GM12874 (cell line): ENCODE measurements at regions not wholly inside any gene's neighbourhood (a gene's known extent, or its start where the extent isn't known, plus 50 kb on each side); places are given as distances from the start of the nearest gene placed in this dataset.

ENCODE experiments used
- CTCF ChIP-seq: IDR thresholded peaks from 2 replicates; pipeline ENCODE4 v1.5.1; 2011; ENCODE audit warnings: low read depth, mild to moderate bottlenecking, control low read depth, low read length, moderate library complexity; ENCODE audit not compliant: insufficient read depth

GRCh38 chr10:4074545-4075407 lies 289.8 kb upstream of the KLF6 start:
- TF ChIP-seq CTCF, result no peak

GRCh38 chr10:4073912-4074311 lies 288.9 kb upstream of the KLF6 start:
- TF ChIP-seq CTCF, result no peak

GRCh38 chr10:4070921-4071660 lies 286.1 kb upstream of the KLF6 start:
- TF ChIP-seq CTCF, result no peak

GRCh38 chr10:4070184-4070583 lies 285.2 kb upstream of the KLF6 start:
- TF ChIP-seq CTCF, result no peak

GRCh38 chr10:4069491-4069890 lies 284.5 kb upstream of the KLF6 start:
- no peak for TF ChIP-seq CTCF

- TF ChIP-seq CTCF, result no peak
Measured at GRCh38 chr10:4068629-4069028, 283.6 kb upstream of the KLF6 start.

GRCh38 chr10:4067931-4068561 lies 283.0 kb upstream of the KLF6 start:
- no peak for TF ChIP-seq CTCF
